Mucosa of descending colon (tissue), 3 donors: ENCODE measurements at regions not wholly inside any gene's neighbourhood (a gene's known extent, or its start where the extent isn't known, plus 50 kb on each side); places are given as distances from the start of the nearest gene placed in this dataset.

Experiments
- ATAC-seq: fragments of 200-7000 bp; cut with Tn5 transposase; one replicate; pipeline ENCODE4 v1.9.1; 2020; ENCODE audit warnings: mild to moderate bottlenecking, moderate library complexity
- DNase-seq, 3 donors: peaks; one replicate each; pipeline ENCODE4 v3.0.0-alpha.2; 2020
- H3K36me3 ChIP-seq: fragments of 200-600 bp; one replicate; pipeline ENCODE4 v1.8.0; 2021; ENCODE audit warnings: low read depth, mild to moderate bottlenecking
- H3K4me1 ChIP-seq: fragments of 200-600 bp; one replicate; pipeline ENCODE4 v1.8.0; 2021; ENCODE audit warnings: low read depth, mild to moderate bottlenecking
- H3K4me3 ChIP-seq: fragments of 200-600 bp; one replicate; pipeline ENCODE4 v1.8.0; 2021; ENCODE audit warnings: mild to moderate bottlenecking
- H3K9me3 ChIP-seq: fragments of 200-600 bp; one replicate; pipeline ENCODE4 v1.8.0; 2021; ENCODE audit warnings: mild to moderate bottlenecking
- intact Hi-C, 2 donors: fragments of 100-400 bp; cut with DNase I in 1 of 2; cut with micrococcal nuclease in 1 of 2; formaldehyde crosslinking; loops; one replicate each; pipeline versions ENCODE4 v1.11.0 to v1.11.1; 2022; cut with DNase I, micrococcal nuclease
- TF ChIP-seq, protein P1 (sequence below): fragments of 200-600 bp; IDR thresholded peaks from one replicate; pipeline ENCODE4 v1.8.0; 2022; ENCODE audit warnings: antibody characterized with exemption, mild to moderate bottlenecking
- donor health status: DM: no; HTN: no; CAD: no; lungs with moderate emphysema.
- donor health status: DM: no; HTN: no; CAD: no.
- donor health status: DM: no; HTN: yes; CAD: no.

GRCh38 chr1:187931776-187932175 lies 1103.0 kb downstream of the PLA2G4A start:
- ATAC-seq: no peak
- Histone ChIP-seq H3K4me3 (no peak overlapping the region), H3K9me3 (no peaks in the 10 kb centered on the region), H3K4me1 (no peaks in the 10 kb centered on the region), H3K36me3 (no peaks in the 10 kb centered on the region)
- TF ChIP-seq, protein P1, sequence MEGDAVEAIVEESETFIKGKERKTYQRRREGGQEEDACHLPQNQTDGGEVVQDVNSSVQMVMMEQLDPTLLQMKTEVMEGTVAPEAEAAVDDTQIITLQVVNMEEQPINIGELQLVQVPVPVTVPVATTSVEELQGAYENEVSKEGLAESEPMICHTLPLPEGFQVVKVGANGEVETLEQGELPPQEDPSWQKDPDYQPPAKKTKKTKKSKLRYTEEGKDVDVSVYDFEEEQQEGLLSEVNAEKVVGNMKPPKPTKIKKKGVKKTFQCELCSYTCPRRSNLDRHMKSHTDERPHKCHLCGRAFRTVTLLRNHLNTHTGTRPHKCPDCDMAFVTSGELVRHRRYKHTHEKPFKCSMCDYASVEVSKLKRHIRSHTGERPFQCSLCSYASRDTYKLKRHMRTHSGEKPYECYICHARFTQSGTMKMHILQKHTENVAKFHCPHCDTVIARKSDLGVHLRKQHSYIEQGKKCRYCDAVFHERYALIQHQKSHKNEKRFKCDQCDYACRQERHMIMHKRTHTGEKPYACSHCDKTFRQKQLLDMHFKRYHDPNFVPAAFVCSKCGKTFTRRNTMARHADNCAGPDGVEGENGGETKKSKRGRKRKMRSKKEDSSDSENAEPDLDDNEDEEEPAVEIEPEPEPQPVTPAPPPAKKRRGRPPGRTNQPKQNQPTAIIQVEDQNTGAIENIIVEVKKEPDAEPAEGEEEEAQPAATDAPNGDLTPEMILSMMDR: no peak
- intact Hi-C loops: no loop called here
- no peak for DNase-seq

DNA sequence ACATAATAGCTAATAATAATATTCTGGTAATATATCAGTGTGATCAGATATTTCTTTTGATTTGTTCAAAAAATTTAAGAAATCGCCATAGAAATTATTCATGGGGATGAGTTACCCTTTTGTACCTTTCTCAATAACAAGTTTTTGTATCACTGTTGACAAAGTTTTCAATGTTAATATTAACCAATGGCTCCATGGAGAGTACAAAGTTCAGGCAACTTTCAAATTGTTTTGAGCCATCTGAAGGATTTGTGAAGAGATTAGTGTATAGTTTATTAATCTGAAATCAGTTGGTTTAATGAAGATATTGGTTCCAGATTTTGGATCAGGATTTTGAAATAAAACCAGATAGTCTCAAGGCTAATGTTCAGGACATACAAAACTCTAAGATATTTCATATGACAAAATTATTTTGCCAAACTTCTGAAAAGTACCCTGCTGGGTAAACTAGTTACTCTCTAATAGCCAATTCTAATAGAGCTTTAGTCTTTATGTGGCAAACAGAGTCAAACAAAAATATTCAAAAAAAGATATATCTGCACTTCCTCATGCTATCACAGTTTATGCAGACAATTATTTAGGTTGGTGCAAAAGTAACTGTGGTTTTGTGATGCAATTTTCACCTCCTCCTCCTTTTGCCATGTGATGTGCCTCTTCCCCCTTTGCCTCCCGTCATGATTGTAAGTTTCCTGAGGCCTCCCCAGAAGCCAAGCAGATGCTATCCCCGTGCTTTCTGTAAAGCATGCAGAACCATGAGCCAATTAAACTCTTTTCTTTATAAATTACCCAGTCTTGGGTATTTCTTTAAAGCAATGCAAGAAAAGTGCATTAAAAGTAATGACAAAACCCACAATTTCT lies 1105.0 kb downstream of the PLA2G4A start:
- no peak for DNase-seq
- TF ChIP-seq, protein P1: no peak
- no peaks in the 10 kb centered on the region for H3K9me3 ChIP-seq
- H3K4me1 ChIP-seq: no peaks in the 10 kb centered on the region
- no peaks in the 10 kb centered on the region for H3K36me3 ChIP-seq
- no peak for ATAC-seq
- H3K4me3 ChIP-seq: no peak overlapping the region
- intact Hi-C loops: no loop called here

- peaks cover 3% of the 10 kb centered on the region for H3K9me3 ChIP-seq
These were observed 1107.9 kb downstream of the PLA2G4A start for GRCh38 chr1:187936667-187937066.

DNA sequence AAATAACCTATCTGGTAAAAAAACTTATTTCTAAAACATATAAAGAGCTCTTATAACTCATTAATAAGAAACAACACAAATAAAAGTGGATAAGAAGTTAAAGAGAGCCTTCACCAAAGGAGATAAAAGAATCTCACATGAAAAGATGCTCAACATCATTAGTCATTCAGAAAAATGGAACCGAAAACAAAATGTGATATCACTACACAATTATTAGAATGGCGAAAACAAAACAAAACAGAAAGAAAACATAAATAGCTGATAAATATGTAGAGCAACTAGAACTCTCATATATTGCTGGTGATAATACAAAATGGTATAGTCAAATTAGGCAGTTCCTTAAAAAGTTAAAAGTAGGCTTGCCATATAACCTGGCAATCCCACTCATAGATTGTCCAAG lies 1109.3 kb downstream of the PLA2G4A start:
- DNase-seq (no peak), ATAC-seq (no peak)
- Histone ChIP-seq H3K4me1 (no peaks in the 10 kb centered on the region), H3K9me3 (peaks cover 11% of the 10 kb centered on the region), H3K36me3 (no peaks in the 10 kb centered on the region), H3K4me3 (no peak overlapping the region)
- TF ChIP-seq, protein P1: no peak
- intact Hi-C loops: no loop called here

More at GRCh38 chr1:187936667-187937066, 1107.9 kb downstream of the PLA2G4A start:
- ATAC-seq (no peak), DNase-seq (no peak)
- H3K4me1 ChIP-seq: no peaks in the 10 kb centered on the region
- intact Hi-C loops: no loop called here
- TF ChIP-seq, protein P1: no peak
- H3K36me3 ChIP-seq: no peaks in the 10 kb centered on the region
- H3K4me3 ChIP-seq: no peak overlapping the region

- Histone ChIP-seq H3K9me3 (peaks cover 34% of the 10 kb centered on the region), H3K36me3 (no peaks in the 10 kb centered on the region), H3K4me1 (no peaks in the 10 kb centered on the region), H3K4me3 (no peak overlapping the region)
- intact Hi-C loops: no loop called here
- TF ChIP-seq, protein P1: no peak
- ATAC-seq: no peak
- no peak for DNase-seq
These were observed 1114.2 kb downstream of the PLA2G4A start for GRCh38 chr1:187942986-187943385.
